ENCODE measurements at regions not wholly inside any gene's neighbourhood (a gene's known extent, or its start where the extent isn't known, plus 50 kb on each side); places are given as distances from the start of the nearest gene placed in this dataset.

DNA sequence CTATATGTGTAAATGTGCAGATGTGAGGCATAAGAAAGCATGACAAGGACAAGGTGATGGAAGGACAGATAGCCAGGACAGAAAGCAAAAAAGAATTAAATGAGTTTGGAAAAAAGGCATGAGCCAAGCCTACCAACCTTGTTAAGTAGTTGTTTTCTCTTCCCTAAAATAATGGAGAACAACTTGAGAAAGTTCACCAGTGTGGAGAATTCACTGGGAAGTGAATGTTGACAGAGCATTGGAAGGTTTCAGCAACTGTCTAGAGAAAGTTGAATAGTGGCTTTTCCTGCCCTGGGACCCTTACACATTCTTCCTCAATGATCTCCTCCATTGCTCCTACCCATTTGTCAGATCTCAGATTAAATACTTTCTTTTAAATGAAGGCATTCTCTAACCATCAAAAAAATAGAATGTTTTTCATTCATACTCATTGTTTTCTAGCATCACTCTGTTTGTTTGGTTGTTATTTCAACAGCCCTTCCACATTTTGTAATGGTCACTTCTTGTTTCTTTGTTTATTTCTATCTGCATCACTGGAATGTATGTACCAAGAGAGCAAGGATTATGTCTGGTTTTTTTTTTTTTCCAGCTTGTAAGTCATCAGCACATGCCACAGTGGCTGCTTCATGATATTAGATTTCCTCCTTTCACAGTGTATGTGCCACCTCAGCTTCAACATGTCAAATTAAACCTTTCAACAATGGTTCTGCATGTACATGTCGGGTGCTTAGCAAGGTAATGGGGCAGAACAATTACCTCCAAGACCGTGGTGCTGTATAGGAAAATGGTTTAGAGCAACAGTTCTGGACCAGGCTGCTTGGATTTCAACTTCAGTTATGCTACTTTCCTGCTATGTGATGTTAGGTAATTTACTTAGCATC, 586.0 kb upstream of the VRK2 start:
- dilution Hi-C loops (cut with MboI; ENCODE audit: extremely low pct_ligation_motif_present, low sequenced_read_pairs), result no loop called here
- intact Hi-C loops (cut with micrococcal nuclease), result no loop called here
- no TSS peak for BruUV-seq (replicated peaks)

More for the DNA sequence above, 586.0 kb upstream of the VRK2 start:
- Histone ChIP-seq H3K4me3 (replicated peaks in 1 of 3; ENCODE audit: insufficient read depth in 1 of 3, low read depth in 1 of 3, low read length in 3 of 3) (no peak overlapping the region), H2AFZ (ENCODE audit: low read depth, low read length) (no peak overlapping the region), H3K9ac (replicated peaks; ENCODE audit: extremely low read depth, insufficient read depth, low read length) (no peak overlapping the region), H3K79me2 (ENCODE audit: control insufficient read depth, insufficient read depth, low read length) (no peaks in the 10 kb centered on the region), H3K9me1 (replicated peaks; ENCODE audit: control insufficient read depth, extremely low read depth, insufficient read depth, low read length) (no peaks in the 10 kb centered on the region), H3K4me1 (ENCODE audit: control insufficient read depth, extremely low read depth, insufficient read depth, low read length) (no peaks in the 10 kb centered on the region), H3K27ac (ENCODE audit: insufficient read depth, low read depth, low read length) (no peak overlapping the region), H4K20me1 (replicated peaks; ENCODE audit: control insufficient read depth, extremely low read depth, insufficient read depth, low read length) (no peaks in the 10 kb centered on the region), H3K27me3 (ENCODE audit: control insufficient read depth in 2 of 2, insufficient read depth in 2 of 2, low read length in 2 of 2) (no peaks in the 10 kb centered on the region), H3K36me3 (ENCODE audit: control insufficient read depth in 2 of 2, extremely low read depth in 1 of 2, insufficient read depth in 2 of 2, low read length in 2 of 2) (no peaks in the 10 kb centered on the region), H3K9me3 (replicated peaks; ENCODE audit: control insufficient read depth, insufficient read depth, low read length) (no peaks in the 10 kb centered on the region), H3K4me2 (ENCODE audit: insufficient read depth, low read length) (no peak overlapping the region)
- ChIA-PET POLR2A (no interaction called here), CTCF (no interaction called here)
- no peak for FAIRE-seq
- no peak for TF ChIP-seq POLR2AphosphoS5 (IDR thresholded peaks at IDR 0.05; ENCODE audit: insufficient read depth, low read depth, low read length)
- no peak for TF ChIP-seq MYC (IDR thresholded peaks at IDR 0.05; ENCODE audit: low read depth, low read length)
- TF ChIP-seq, protein P1, sequence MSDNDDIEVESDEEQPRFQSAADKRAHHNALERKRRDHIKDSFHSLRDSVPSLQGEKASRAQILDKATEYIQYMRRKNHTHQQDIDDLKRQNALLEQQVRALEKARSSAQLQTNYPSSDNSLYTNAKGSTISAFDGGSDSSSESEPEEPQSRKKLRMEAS (IDR thresholded peaks at IDR 0.05; ENCODE audit: insufficient read depth, insufficient read length), result no peak
- TF ChIP-seq JUN (IDR thresholded peaks at IDR 0.05; ENCODE audit: borderline replicate concordance, insufficient read depth, insufficient read length, low read depth), result no peak
- no peak for TF ChIP-seq EZH2 (IDR thresholded peaks at IDR 0.05; ENCODE audit: borderline replicate concordance, low read depth, low read length, severe bottlenecking)
- no peak for TF ChIP-seq GATA2 (IDR thresholded peaks at IDR 0.05; ENCODE audit: insufficient read depth, insufficient read length, low read depth, low read length)
- no peak for TF ChIP-seq POLR2A (IDR thresholded peaks at IDR 0.05; ENCODE audit: low read depth, low read length)
- no peak for TF ChIP-seq FOS (IDR thresholded peaks at IDR 0.05; ENCODE audit: borderline replicate concordance, insufficient read depth, low read length)
- TF ChIP-seq CTCF (IDR thresholded peaks at IDR 0.05; ENCODE audit: extremely low read depth in 1 of 2, insufficient read depth in 1 of 2, low read depth in 1 of 2, low read length in 2 of 2), result no peak
- no peak for DNase-seq (ENCODE audit: low read depth, low spot score)

Measured in endothelial cell of umbilical vein (primary cell).